Neural progenitor cell (in vitro differentiated cells): ENCODE measurements at regions not wholly inside any gene's neighbourhood (a gene's known extent, or its start where the extent isn't known, plus 50 kb on each side); places are given as distances from the start of the nearest gene placed in this dataset.

Experiments used
- DNase-seq: peaks from one replicate; pipeline ENCODE4 v3.0.0-alpha.2; 2016; ENCODE audit warnings: low spot score
- H2AFZ ChIP-seq: fragments of 200-600 bp; sonication (generic); replicated peaks from 2 replicates; pipeline ENCODE4 v1.6.1; 2016; ENCODE audit warnings: antibody characterized with exemption
- H3F3A ChIP-seq: fragments of 200-600 bp; sonication (generic); 2 replicates; pipeline ENCODE4 v1.6.1; 2016; ENCODE audit warnings: antibody characterized with exemption, low read depth
- H3K27ac ChIP-seq: fragments of 200-600 bp; sonication (generic); 2 replicates; pipeline ENCODE4 v1.5.1; 2016; ENCODE audit warnings: mild to moderate bottlenecking
- H3K27me3 ChIP-seq: fragments of 200-600 bp; sonication (generic); 2 replicates; pipeline ENCODE4 v1.6.1; 2016; ENCODE audit warnings: mild to moderate bottlenecking, moderate library complexity
- H3K36me3 ChIP-seq: fragments of 200-600 bp; sonication (generic); 2 replicates; pipeline ENCODE4 v1.5.1; 2016
- H3K4me1 ChIP-seq: fragments of 200-600 bp; sonication (generic); 2 replicates; pipeline ENCODE4 v1.6.1; 2016; ENCODE audit warnings: mixed run types
- H3K4me2 ChIP-seq: fragments of 200-600 bp; sonication (generic); 2 replicates; pipeline ENCODE4 v1.6.1; 2016
- H3K4me3 ChIP-seq: fragments of 200-600 bp; sonication (generic); 2 replicates; pipeline ENCODE4 v1.5.1; 2016
- H3K79me2 ChIP-seq: fragments of 200-600 bp; sonication (generic); 2 replicates; pipeline ENCODE4 v1.6.1; 2016; ENCODE audit warnings: low read depth
- H3K9ac ChIP-seq: fragments of 200-600 bp; sonication (generic); 2 replicates; pipeline ENCODE4 v1.6.1; 2016
- H3K9me3 ChIP-seq: fragments of 200-600 bp; sonication (generic); 2 replicates; pipeline ENCODE4 v1.5.1; 2016; ENCODE audit warnings: low read depth
- H4K20me1 ChIP-seq: fragments of 200-600 bp; sonication (generic); 2 replicates; pipeline ENCODE4 v1.6.1; 2016; ENCODE audit warnings: low read depth
- H3K27ac Mint-ChIP-seq: 3 replicates; pipeline ENCODE4 v1.8.0; 2021; ENCODE audit warnings: mixed read lengths
- H3K27me3 Mint-ChIP-seq: 2 replicates; pipeline ENCODE4 v1.8.0; 2022; ENCODE audit warnings: low read depth, mild to moderate bottlenecking, inconsistent platforms, moderate library complexity, mixed read lengths; ENCODE audit not compliant: insufficient read depth
- H3K36me3 Mint-ChIP-seq: 3 replicates; pipeline ENCODE4 v1.8.0; 2021; ENCODE audit warnings: mixed read lengths
- H3K4me1 Mint-ChIP-seq: 3 replicates; pipeline ENCODE4 v1.8.0; 2021; ENCODE audit warnings: mixed read lengths
- H3K4me3 Mint-ChIP-seq: 3 replicates; pipeline ENCODE4 v1.8.0; 2021; ENCODE audit warnings: mild to moderate bottlenecking, moderate library complexity, mixed read lengths
- H3K9me3 Mint-ChIP-seq: 3 replicates; pipeline ENCODE4 v1.8.0; 2020; ENCODE audit warnings: mixed read lengths
- CTCF ChIP-seq: fragments of 200-600 bp; sonication (generic); IDR thresholded peaks from 2 replicates; pipeline ENCODE4 v1.5.1; 2017; ENCODE audit warnings: antibody characterized with exemption, mild to moderate bottlenecking
- EZH2 ChIP-seq: fragments of 200-600 bp; sonication (generic); IDR thresholded peaks from 2 replicates; pipeline ENCODE4 v1.6.1; 2017; ENCODE audit warnings: antibody characterized with exemption, mild to moderate bottlenecking, moderate library complexity
- EZH2phosphoT487 ChIP-seq: fragments of 200-600 bp; sonication (generic); IDR thresholded peaks from 2 replicates; pipeline ENCODE4 v1.6.1; 2017; ENCODE audit warnings: antibody characterized with exemption

GRCh38 chr18:54509793-54510192 is 81.3 kb upstream of the DYNAP start:
- Histone ChIP-seq H3K36me3 (no peaks in the 10 kb centered on the region), H3K9ac (no peak overlapping the region), H3K9me3 (no peaks in the 10 kb centered on the region), H3K79me2 (no peaks in the 10 kb centered on the region), H3K4me3 (no peak overlapping the region), H3K27me3 (no peaks in the 10 kb centered on the region), H3K27ac (no peak overlapping the region), H3K4me2 (no peak overlapping the region), H2AFZ (no peak overlapping the region), H3F3A (no peaks in the 10 kb centered on the region), H3K4me1 (no peaks in the 10 kb centered on the region), H4K20me1 (no peaks in the 10 kb centered on the region)
- Mint-ChIP-seq H3K4me1 (no peaks in the 10 kb centered on the region), H3K36me3 (no peaks in the 10 kb centered on the region), H3K4me3 (no peak overlapping the region), H3K27ac (no peak overlapping the region), H3K9me3 (no peaks in the 10 kb centered on the region), H3K27me3 (no peaks in the 10 kb centered on the region)
- DNase-seq, result no peak
- TF ChIP-seq EZH2phosphoT487 (no peak), CTCF (no peak), EZH2 (no peak)

- Mint-ChIP-seq H3K27me3 (no peaks in the 10 kb centered on the region), H3K9me3 (no peaks in the 10 kb centered on the region), H3K36me3 (no peaks in the 10 kb centered on the region), H3K4me1 (no peaks in the 10 kb centered on the region), H3K27ac (no peak overlapping the region), H3K4me3 (no peak overlapping the region)
- no peak overlapping the region for H3K4me3 ChIP-seq
- H3K9ac ChIP-seq, result no peak overlapping the region
- no peaks in the 10 kb centered on the region for H3F3A ChIP-seq
- no peak for DNase-seq
- TF ChIP-seq EZH2, result no peak
- TF ChIP-seq CTCF, result no peak
- TF ChIP-seq EZH2phosphoT487, result no peak
- no peak overlapping the region for H3K27ac ChIP-seq
- H2AFZ ChIP-seq, result peak overlapping the region; percentile 69
- no peaks in the 10 kb centered on the region for H3K9me3 ChIP-seq
- no peaks in the 10 kb centered on the region for H3K36me3 ChIP-seq
- H3K4me2 ChIP-seq, result no peak overlapping the region
- no peaks in the 10 kb centered on the region for H4K20me1 ChIP-seq
- H3K27me3 ChIP-seq, result no peaks in the 10 kb centered on the region
- no peaks in the 10 kb centered on the region for H3K79me2 ChIP-seq
- H3K4me1 ChIP-seq, result no peaks in the 10 kb centered on the region
Observed at GRCh38 chr18:54515149-54515548, 75.9 kb upstream of the DYNAP start.

DNA sequence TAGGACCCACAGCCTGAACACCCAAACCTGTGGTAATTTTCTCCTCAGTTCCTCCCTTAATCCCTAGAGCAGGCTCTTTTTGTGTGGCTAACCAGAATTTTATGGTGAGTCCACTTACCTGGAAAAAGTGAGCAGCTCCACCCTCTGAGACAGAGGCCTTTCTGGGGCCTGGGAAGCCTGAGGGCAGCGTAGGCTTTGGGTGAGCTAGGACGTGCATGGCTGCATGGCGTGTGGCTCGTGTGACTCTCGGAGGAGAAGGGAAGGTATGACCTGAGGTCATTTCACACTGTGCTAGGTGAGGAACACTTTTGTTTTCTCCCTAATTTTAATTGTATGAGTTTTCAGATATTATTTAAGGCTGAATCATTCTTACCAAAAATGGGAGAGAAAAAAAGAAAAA is 73.5 kb upstream of the DYNAP start:
- TF ChIP-seq EZH2, result no peak
- TF ChIP-seq EZH2phosphoT487, result no peak
- no peak for TF ChIP-seq CTCF
- Histone ChIP-seq H2AFZ (peak overlapping the region; percentile 2), H3K9me3 (no peaks in the 10 kb centered on the region), H3K36me3 (no peaks in the 10 kb centered on the region), H3K4me2 (no peak overlapping the region), H3K27ac (no peak overlapping the region), H3K9ac (no peak overlapping the region), H3K27me3 (no peaks in the 10 kb centered on the region), H3K4me1 (no peaks in the 10 kb centered on the region), H3K4me3 (no peak overlapping the region), H4K20me1 (no peaks in the 10 kb centered on the region), H3F3A (no peaks in the 10 kb centered on the region), H3K79me2 (no peaks in the 10 kb centered on the region)
- Mint-ChIP-seq H3K4me3 (no peak overlapping the region), H3K36me3 (no peaks in the 10 kb centered on the region), H3K9me3 (no peaks in the 10 kb centered on the region), H3K27ac (no peak overlapping the region), H3K27me3 (no peaks in the 10 kb centered on the region), H3K4me1 (no peaks in the 10 kb centered on the region)
- DNase-seq, result no peak

DNA sequence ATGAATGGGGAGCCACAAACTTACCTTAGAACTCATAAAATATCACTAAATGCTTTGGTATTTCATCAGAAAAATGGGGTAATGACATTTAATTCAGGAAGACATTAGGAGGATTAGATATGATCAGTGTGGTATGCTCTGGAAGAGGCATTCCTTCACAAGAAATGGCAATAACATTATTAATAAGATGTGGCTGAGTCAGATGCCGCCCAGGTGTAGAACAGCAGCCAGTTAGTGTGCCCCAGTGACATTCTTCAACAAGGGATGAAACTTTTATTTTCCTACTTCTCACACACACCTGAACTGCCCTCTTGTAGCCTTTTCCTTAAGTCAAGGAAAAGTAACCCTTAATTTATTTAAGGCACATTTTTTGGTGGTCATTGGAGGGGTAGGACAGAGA is 69.2 kb upstream of the DYNAP start:
- Mint-ChIP-seq H3K27ac (no peak overlapping the region), H3K36me3 (no peaks in the 10 kb centered on the region), H3K27me3 (no peaks in the 10 kb centered on the region), H3K4me3 (no peak overlapping the region), H3K9me3 (no peaks in the 10 kb centered on the region), H3K4me1 (no peaks in the 10 kb centered on the region)
- Histone ChIP-seq H4K20me1 (no peaks in the 10 kb centered on the region), H3K36me3 (no peaks in the 10 kb centered on the region), H3K27me3 (no peaks in the 10 kb centered on the region), H3K9me3 (no peaks in the 10 kb centered on the region), H3K4me1 (no peaks in the 10 kb centered on the region), H3K4me3 (no peak overlapping the region), H3K4me2 (no peak overlapping the region), H3K79me2 (no peaks in the 10 kb centered on the region), H3K27ac (no peak overlapping the region), H3F3A (no peaks in the 10 kb centered on the region), H2AFZ (no peak overlapping the region), H3K9ac (no peak overlapping the region)
- DNase-seq, result no peak
- no peak for TF ChIP-seq EZH2phosphoT487
- TF ChIP-seq CTCF, result no peak
- no peak for TF ChIP-seq EZH2
